Aorta (tissue), 5 donors: ENCODE measurements at regions not wholly inside any gene's neighbourhood (a gene's known extent, or its start where the extent isn't known, plus 50 kb on each side); places are given as distances from the start of the nearest gene placed in this dataset.

Experiments
- ATAC-seq: fragments of 200-7000 bp; cut with Tn5 transposase; one replicate; pipeline ENCODE4 v1.9.1; 2022; ENCODE audit warnings: moderate library complexity; ENCODE audit not compliant: low FRiP score
- DNase-seq, 2 donors: peaks; one replicate each; pipeline ENCODE4 v3.0.0-alpha.2; 2020
- H3K27ac ChIP-seq, 2 donors: one replicate each; pipeline ENCODE4 v1.5.1; 2013; ENCODE audit warnings: low read length in 2 of 2, mild to moderate bottlenecking in 2 of 2, moderate library complexity in 2 of 2, control low read depth in 1 of 2, inconsistent platforms in 1 of 2, low read depth in 1 of 2
- H3K27me3 ChIP-seq, 2 donors: one replicate each; pipeline ENCODE4 v1.6.1; 2013; ENCODE audit warnings: control low read depth in 1 of 2, low read length in 1 of 2, mild to moderate bottlenecking in 1 of 2, moderate library complexity in 1 of 2; ENCODE audit not compliant: insufficient read depth in 2 of 2, control insufficient read depth in 1 of 2
- H3K36me3 ChIP-seq, 2 donors: one replicate each; pipeline ENCODE4 v1.6.1; 2013; ENCODE audit warnings: control low read depth in 1 of 2, low read length in 1 of 2, mild to moderate bottlenecking in 1 of 2; ENCODE audit not compliant: insufficient read depth in 2 of 2, control insufficient read depth in 1 of 2
- H3K4me1 ChIP-seq, 2 donors: one replicate each; pipeline ENCODE4 v1.6.1; 2013; ENCODE audit warnings: low read length in 2 of 2, control low read depth in 1 of 2, mild to moderate bottlenecking in 1 of 2, moderate library complexity in 1 of 2; ENCODE audit not compliant: insufficient read depth in 2 of 2, control insufficient read depth in 1 of 2
- H3K4me3 ChIP-seq, 2 donors: one replicate each; pipeline ENCODE4 v1.5.1; 2013; ENCODE audit warnings: low read length in 2 of 2, control low read depth in 1 of 2, mild to moderate bottlenecking in 1 of 2
- H3K9me3 ChIP-seq: one replicate; pipeline ENCODE4 v1.6.1; 2013; ENCODE audit warnings: mild to moderate bottlenecking, low read length; ENCODE audit not compliant: control insufficient read depth
- WGBS, 2 donors: extraction: QIAGEN DNeasy Blood & Tissue Kit; methylation state at CpG; one replicate each; pipeline ENCODE4 v1.1.7; 2013; 5-methylcytosine and 5-hydroxymethylcytosine counted together
- intact Hi-C, 2 donors: fragments of 100-400 bp; cut with DNase I; formaldehyde crosslinking; loops; one replicate each; pipeline versions ENCODE4 v1.14.2 to v1.15.0; 2022
- donor health status: healthy with polysubstance abuse.
- donor health status: Bipolar disorder and iron deficiency.
- donor health status: DM: no; HTN: no; CAD: no.
- donor health status: DM: no; HTN: no; CAD: no.
- donor health status: DM: yes; HTN: yes; CAD: no.

DNA sequence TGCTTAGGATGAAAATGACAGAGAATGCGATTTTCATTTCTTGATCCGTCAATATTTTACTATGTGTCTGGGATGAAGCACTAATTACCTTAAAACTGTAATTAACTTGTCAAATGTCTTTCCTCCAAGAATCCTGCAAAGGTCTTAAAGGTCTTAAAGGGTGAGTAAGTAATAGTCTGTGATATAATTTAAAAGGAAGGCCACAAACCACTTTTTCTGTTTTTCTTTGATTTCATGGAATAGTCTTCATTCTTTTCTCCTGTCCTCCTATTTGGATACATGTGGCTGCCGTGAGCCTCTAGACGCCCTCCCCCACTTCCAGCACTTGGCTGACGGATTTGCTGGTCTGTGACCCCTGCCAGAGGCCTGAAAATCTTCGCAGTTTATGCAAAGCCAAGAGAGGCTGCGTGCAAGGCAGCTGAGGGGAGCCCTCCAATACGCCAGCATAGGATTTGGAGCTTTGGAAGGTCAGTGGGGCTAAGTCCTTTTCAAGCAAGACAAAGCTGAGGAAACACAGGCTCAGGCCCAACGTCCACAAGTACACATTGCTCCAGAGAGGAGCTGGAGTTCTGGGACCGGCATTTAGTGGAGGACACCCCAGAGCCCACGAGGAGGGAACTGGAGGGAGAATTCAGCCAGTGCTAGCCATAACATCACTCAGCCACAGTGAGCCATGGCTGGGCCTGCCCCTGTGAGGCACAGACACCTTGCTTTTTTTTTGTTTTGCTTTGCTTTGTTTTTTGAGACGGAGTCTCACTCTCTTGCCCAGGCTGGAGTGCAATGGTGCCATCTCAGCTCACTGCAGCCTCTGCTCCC is 382.6 kb downstream of the SMOC2 start:
- intact Hi-C loops, result no loop called here
- WGBS, 2 donors, result 53 to 60% methylated on average over 12 of the region's 12 CpGs
- no peaks in the 10 kb centered on the region for H3K27me3 ChIP-seq
- ATAC-seq, result no peak
- no peaks in the 10 kb centered on the region for H3K36me3 ChIP-seq
- H3K4me3 ChIP-seq, result no peak overlapping the region
- H3K4me1 ChIP-seq, result no peaks in the 10 kb centered on the region
- H3K27ac ChIP-seq, result no peak overlapping the region
- H3K9me3 ChIP-seq, result no peaks in the 10 kb centered on the region
- DNase-seq, result no peak

- Histone ChIP-seq H3K4me3 (no peak overlapping the region), H3K9me3 (peaks cover 2% of the 10 kb centered on the region), H3K36me3 (no peaks in the 10 kb centered on the region), H3K27me3 (no peaks in the 10 kb centered on the region), H3K4me1 (no peaks in the 10 kb centered on the region), H3K27ac (no peak overlapping the region)
- intact Hi-C loops, result no loop called here
- ATAC-seq, result no peak
- WGBS, 2 donors, result 70 to 73% methylated on average over 9 of the region's 9 CpGs
- DNase-seq, result no peak
Measured at GRCh38 chr6:168822376-168822775, 381.4 kb downstream of the SMOC2 start.

DNA sequence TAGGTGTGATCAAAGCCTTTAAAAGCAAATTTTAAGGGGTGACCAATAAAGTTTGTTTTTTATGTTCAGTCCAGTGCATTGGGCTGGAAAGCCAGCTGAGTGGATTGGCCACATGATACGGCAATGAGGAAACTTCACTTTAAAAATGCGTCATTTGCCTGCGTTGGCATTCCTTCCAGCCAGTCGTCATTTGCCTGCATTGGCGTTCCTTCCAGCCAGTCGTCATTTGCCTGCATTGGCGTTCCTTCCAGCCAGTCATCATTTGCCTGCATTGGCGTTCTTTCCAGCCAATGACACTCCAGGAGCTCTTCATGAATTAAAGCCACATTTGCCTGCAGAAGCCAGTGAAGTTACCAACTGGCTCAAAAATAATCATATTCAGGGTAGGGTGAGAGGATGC is 378.6 kb downstream of the SMOC2 start:
- ATAC-seq (no peak), DNase-seq (no peak)
- H3K4me1 ChIP-seq, result no peaks in the 10 kb centered on the region
- H3K36me3 ChIP-seq, result no peaks in the 10 kb centered on the region
- no peaks in the 10 kb centered on the region for H3K27me3 ChIP-seq
- peaks cover 3% of the 10 kb centered on the region for H3K9me3 ChIP-seq
- WGBS, 2 donors, result 83 to 93% methylated on average over 8 of the region's 8 CpGs
- H3K27ac ChIP-seq, result no peak overlapping the region
- H3K4me3 ChIP-seq, result no peak overlapping the region
- intact Hi-C loops, result no loop called here

DNA sequence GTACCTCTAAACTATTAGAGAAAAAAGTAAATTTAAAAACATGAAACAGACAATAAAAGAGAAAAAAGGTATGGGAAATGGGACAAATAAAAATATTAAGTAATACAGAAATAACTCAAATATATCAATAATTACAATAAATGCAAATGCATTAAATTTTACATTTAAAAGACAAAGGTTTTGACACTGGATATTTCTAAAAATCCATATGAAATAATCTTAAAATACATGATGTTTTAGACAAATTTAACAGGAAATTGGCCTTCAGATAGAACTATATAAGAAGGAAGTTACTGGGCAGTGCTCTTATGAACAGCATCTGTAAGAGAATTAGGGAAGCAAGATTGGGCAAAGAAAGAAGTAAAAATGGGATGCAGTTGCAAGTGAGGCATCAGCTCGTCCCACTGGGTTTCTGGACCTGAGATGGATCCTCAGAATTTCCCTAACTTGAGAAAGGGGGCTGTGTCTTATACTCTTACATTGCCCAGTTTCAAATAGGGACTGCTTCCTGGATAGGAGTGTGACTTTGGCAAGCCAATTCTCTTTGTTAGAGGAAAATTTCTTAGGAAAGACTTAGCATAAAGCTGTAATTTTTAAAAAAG is 376.7 kb downstream of the SMOC2 start:
- Histone ChIP-seq H3K4me1 (no peaks in the 10 kb centered on the region), H3K27ac (no peak overlapping the region), H3K4me3 (no peak overlapping the region), H3K27me3 (no peaks in the 10 kb centered on the region), H3K36me3 (no peaks in the 10 kb centered on the region), H3K9me3 (peaks cover 3% of the 10 kb centered on the region)
- no peak for DNase-seq
- ATAC-seq, result no peak
- intact Hi-C loops, result no loop called here
- 60 to 77% methylated on average over 1 of the region's 1 CpG for WGBS, 2 donors

GRCh38 chr6:168815229-168815628 is 374.2 kb downstream of the SMOC2 start:
- Histone ChIP-seq H3K4me3 (no peak overlapping the region), H3K36me3 (no peaks in the 10 kb centered on the region), H3K27ac (no peak overlapping the region), H3K4me1 (no peaks in the 10 kb centered on the region), H3K9me3 (peaks cover 3% of the 10 kb centered on the region), H3K27me3 (no peaks in the 10 kb centered on the region)
- intact Hi-C loops, result no loop called here
- DNase-seq, result no peak
- 48 to 51% methylated on average over 5 of the region's 5 CpGs for WGBS, 2 donors
- ATAC-seq, result no peak

DNA sequence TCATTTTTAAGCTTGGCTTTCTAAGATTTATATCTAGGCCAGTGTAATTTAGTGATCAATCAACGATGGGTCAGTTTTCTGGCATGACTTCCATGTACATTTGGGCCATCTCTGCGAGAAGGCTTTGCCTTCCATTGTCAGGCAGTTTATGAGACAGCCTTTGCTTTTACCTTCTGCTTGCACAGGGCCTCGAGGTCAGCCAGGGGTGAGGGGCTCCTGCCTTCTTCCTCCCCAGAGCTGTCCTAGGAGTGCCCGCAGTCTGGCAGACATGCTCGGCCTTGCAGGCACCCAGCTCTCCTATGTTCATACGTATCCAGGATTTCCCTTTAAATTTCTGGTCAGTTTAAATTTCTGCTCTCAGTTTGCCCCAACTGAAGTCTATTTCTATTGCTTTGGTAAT is 367.2 kb downstream of the SMOC2 start:
- intact Hi-C loops, result no loop called here
- no peak overlapping the region for H3K4me3 ChIP-seq
- H3K36me3 ChIP-seq, result no peaks in the 10 kb centered on the region
- H3K9me3 ChIP-seq, result no peaks in the 10 kb centered on the region
- no peak overlapping the region for H3K27ac ChIP-seq
- H3K27me3 ChIP-seq, result no peaks in the 10 kb centered on the region
- ATAC-seq (no peak), DNase-seq (no peak)
- 86 to 93% methylated on average over 6 of the region's 6 CpGs for WGBS, 2 donors
- H3K4me1 ChIP-seq, result no peaks in the 10 kb centered on the region

GRCh38 chr6:168804331-168804730 is 363.3 kb downstream of the SMOC2 start:
- intact Hi-C loops, result no loop called here
- no peak for DNase-seq
- Histone ChIP-seq H3K9me3 (no peaks in the 10 kb centered on the region), H3K27ac (no peak overlapping the region), H3K27me3 (no peaks in the 10 kb centered on the region), H3K4me1 (no peaks in the 10 kb centered on the region), H3K36me3 (no peaks in the 10 kb centered on the region), H3K4me3 (no peak overlapping the region)
- 90 to 91% methylated on average over 2 of the region's 2 CpGs for WGBS, 2 donors
- ATAC-seq, result no peak

GRCh38 chr6:168803874-168804273 is 362.9 kb downstream of the SMOC2 start:
- H3K4me3 ChIP-seq, result no peak overlapping the region
- DNase-seq, result no peak
- 94 to 99% methylated on average over 2 of the region's 2 CpGs for WGBS, 2 donors
- no peaks in the 10 kb centered on the region for H3K4me1 ChIP-seq
- intact Hi-C loops, result no loop called here
- ATAC-seq, result no peak
- H3K36me3 ChIP-seq, result no peaks in the 10 kb centered on the region
- H3K27me3 ChIP-seq, result no peaks in the 10 kb centered on the region
- no peaks in the 10 kb centered on the region for H3K9me3 ChIP-seq
- H3K27ac ChIP-seq, result no peak overlapping the region

DNA sequence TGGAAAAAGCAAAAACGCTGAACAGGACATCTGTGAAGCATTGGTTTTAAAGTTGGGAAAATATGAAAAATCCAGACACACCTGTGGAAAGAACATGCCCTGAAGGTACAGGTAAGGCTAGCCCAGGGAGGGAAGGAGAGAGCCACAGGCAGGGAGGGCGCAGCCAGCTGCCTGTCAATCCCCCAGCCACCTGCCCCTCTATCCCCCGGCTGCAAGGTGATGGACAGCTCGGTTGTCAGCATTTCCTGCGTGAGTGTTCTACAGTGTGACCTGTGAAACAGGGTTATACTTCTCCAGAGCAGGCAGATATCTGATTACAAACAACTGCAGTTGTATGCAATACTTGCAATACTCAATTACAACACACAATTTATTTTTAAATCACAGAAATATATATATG is 358.1 kb downstream of the SMOC2 start:
- intact Hi-C loops, result no loop called here
- ATAC-seq, result no peak
- no peak for DNase-seq
- no peaks in the 10 kb centered on the region for H3K36me3 ChIP-seq
- no peaks in the 10 kb centered on the region for H3K27me3 ChIP-seq
- no peak overlapping the region for H3K27ac ChIP-seq
- H3K4me3 ChIP-seq, result no peak overlapping the region
- peaks cover 1% of the 10 kb centered on the region for H3K9me3 ChIP-seq
- no peaks in the 10 kb centered on the region for H3K4me1 ChIP-seq
- WGBS, 2 donors, result 83 to 88% methylated on average over 5 of the region's 5 CpGs
